HG03135 (cell line): ENCODE measurements at regions not wholly inside any gene's neighbourhood (a gene's known extent, or its start where the extent isn't known, plus 50 kb on each side); places are given as distances from the start of the nearest gene placed in this dataset.
"Not testable (repeated sequence)": the region's sequence is repeated elsewhere in the genome, so short reads cannot be mapped to it uniquely, and the experiment has no call there.

Source experiments
- ATAC-seq: cut with Tn5 transposase; IDR thresholded peaks from one replicate; pipeline ENCODE4 v1.9.1; 2021; ENCODE audit warnings: mild to moderate bottlenecking, moderate library complexity; ENCODE audit not compliant: unreplicated experiment

GRCh38 chr13:80957019-80957655 lies 616.2 kb upstream of the SPRY2 start:
- no peak for ATAC-seq

- ATAC-seq = no peak
Observed at GRCh38 chr13:80955501-80955900, 614.6 kb upstream of the SPRY2 start.

- ATAC-seq = no peak
Observed at GRCh38 chr13:80952158-80952557, 611.2 kb upstream of the SPRY2 start.

- ATAC-seq = no peak
Observed at GRCh38 chr13:80946008-80946802, 605.3 kb upstream of the SPRY2 start.

- ATAC-seq = no peak
Observed at GRCh38 chr13:80945328-80945727, 604.4 kb upstream of the SPRY2 start.

GRCh38 chr13:80939581-80939980 lies 598.7 kb upstream of the SPRY2 start:
- no peak for ATAC-seq

GRCh38 chr13:80931766-80932165 lies 590.8 kb upstream of the SPRY2 start:
- no peak for ATAC-seq

GRCh38 chr13:80931118-80931517 lies 590.2 kb upstream of the SPRY2 start:
- ATAC-seq = no peak

GRCh38 chr13:80928241-80928640 lies 587.3 kb upstream of the SPRY2 start:
- no peak for ATAC-seq

GRCh38 chr13:80926024-80926423 lies 585.1 kb upstream of the SPRY2 start:
- not testable (repeated sequence) for ATAC-seq

GRCh38 chr13:80924596-80924995 lies 583.7 kb upstream of the SPRY2 start:
- no peak for ATAC-seq

- no peak for ATAC-seq
Observed at GRCh38 chr13:80923907-80924306, 583.0 kb upstream of the SPRY2 start.

GRCh38 chr13:80921971-80922370 lies 581.0 kb upstream of the SPRY2 start:
- ATAC-seq = no peak

- no peak for ATAC-seq
Observed at GRCh38 chr13:80921541-80921940, 580.6 kb upstream of the SPRY2 start.

GRCh38 chr13:80906860-80907259 lies 565.9 kb upstream of the SPRY2 start:
- ATAC-seq = no peak

- ATAC-seq = no peak
Observed at GRCh38 chr13:80904386-80904785, 563.5 kb upstream of the SPRY2 start.

- ATAC-seq = no peak
Observed at GRCh38 chr13:80903911-80904310, 563.0 kb upstream of the SPRY2 start.

- no peak for ATAC-seq
Observed at GRCh38 chr13:80901530-80901929, 560.6 kb upstream of the SPRY2 start.

- no peak for ATAC-seq
Observed at GRCh38 chr13:80901111-80901510, 560.2 kb upstream of the SPRY2 start.

- no peak for ATAC-seq
Observed at GRCh38 chr13:80900561-80900960, 559.6 kb upstream of the SPRY2 start.

GRCh38 chr13:80897641-80898040 lies 556.7 kb upstream of the SPRY2 start:
- ATAC-seq = not testable (repeated sequence)

GRCh38 chr13:80894917-80895316 lies 554.0 kb upstream of the SPRY2 start:
- no peak for ATAC-seq
